ENCODE measurements at regions not wholly inside any gene's neighbourhood (a gene's known extent, or its start where the extent isn't known, plus 50 kb on each side); places are given as distances from the start of the nearest gene placed in this dataset.

DNA sequence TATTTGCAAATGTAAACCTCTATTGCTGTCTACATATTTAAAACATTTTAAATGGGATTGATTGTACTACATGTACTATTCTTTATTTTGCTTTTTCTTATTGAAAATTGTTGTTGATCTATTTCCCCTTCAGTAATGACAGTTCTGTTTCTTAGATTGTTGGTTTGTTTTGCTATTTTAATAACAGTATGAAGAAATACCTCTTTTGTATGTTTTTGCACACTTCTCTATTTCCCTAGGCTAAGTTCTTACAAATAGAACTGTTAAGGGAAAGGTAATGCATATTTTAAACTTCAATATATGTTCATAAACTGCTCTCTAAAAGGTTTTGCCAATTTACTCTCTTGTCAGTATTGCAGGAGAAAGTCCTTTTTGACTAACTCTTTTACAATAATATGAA is 195.0 kb upstream of the PRPS1L1 start:
- TF ChIP-seq CTCF (IDR thresholded peaks at IDR 0.05) (no peak), POLR2A (IDR thresholded peaks at IDR 0.05) (no peak)
